ENCODE measurements at regions not wholly inside any gene's neighbourhood (a gene's known extent, or its start where the extent isn't known, plus 50 kb on each side); places are given as distances from the start of the nearest gene placed in this dataset.

DNA sequence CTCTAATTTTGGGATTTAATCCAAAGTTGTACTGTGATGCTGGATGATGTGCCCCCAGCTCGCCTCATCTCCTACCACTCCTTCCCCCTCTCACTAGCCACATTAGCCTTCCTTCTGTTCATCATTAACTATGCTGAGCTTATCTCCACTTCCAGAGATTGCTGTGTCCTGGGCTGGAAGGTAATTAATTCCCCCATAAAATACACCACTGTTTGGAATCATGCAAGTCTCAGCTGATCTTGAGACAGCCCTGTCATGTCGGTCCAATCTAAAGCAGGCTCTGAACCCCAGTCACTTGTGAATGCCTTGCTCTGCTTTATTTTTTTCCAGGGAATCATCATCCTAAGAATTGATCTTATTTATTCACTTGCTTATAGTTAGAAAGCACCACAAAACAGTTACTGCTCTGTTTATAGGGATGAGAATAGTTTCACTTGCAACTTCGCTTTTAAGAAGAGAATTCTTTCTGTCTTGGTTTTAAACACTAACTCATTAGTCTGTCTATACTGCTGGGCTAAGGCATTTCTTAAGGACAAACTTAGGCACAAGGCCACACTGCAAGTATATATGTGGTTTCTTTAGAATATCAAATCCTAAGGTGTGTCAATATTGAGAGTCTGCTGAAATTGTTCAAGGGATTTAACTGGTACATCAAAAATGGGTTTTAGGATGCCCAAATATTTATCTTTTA lies 341.1 kb upstream of the SEMA3A start:
- no peak for DNase-seq

DNA sequence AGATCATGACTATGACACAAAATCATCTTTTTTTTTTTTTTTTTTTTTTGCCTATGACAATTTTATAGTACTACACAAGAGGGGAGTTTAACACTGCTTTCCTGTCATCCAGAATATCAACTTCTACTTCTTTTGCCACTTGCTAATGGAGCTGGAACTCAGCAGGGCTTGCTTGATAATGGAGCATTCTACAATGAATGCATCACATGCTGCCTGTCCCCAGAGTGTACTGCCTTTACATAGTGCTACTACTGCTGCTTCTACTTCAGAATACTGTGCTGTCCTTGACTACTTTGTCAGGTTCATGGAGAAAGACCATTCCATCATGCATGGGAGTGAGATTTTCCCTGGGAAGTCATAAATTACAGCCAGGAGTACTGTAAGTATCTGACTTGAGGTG lies 338.6 kb upstream of the SEMA3A start:
- no peak for DNase-seq

DNA sequence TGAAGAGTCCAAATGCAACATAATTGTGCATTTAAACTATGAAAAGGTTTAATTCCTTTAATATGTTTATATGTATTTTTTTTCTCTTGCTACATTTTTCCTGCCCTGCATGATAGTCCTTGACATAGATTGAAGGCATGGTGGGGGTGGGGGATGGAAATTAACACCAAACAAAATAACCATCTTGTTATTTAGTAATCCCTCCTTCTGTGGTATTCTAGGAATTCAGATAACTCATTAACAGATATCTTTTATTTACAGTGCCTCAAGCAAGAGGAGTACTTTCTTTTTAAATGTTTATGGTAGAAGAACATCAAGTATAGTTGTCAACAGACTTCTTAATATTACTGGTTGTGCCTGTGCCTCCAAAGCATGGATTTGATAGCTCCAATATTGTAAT lies 337.6 kb upstream of the SEMA3A start:
- DNase-seq = no peak

DNA sequence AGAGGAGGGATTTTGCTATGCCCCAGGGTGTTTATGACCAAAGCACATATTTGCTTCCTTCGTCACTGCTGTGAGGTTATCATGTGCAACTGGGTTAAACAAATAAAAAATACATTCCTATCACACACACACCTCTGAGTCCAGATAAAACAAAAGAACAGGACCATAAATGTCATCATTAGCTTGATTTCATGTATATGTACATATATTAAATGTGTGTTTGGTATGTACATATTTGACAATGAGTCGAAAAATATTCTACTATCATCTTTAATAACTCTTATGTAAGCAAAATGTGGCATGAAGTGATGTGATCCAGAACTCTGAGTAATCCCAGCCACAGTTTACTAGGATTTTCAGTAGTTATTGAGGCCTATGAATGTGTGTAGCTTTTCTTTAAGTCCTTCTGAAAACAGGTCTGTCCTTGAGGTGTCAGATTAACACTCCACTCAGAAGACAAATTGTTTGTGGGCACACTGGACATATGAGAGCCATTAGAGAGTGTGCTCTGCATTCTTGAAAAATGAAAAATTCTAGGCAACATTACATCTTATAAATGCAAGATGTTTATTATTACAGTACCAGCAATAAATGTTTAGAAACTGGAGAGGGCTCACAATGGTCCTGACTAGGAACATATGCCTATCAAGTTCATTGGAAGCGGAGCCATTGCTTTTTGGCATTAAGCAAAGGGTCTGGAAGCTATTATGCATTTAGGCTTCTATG lies 335.1 kb upstream of the SEMA3A start:
- peak; percentile 70 for DNase-seq

DNA sequence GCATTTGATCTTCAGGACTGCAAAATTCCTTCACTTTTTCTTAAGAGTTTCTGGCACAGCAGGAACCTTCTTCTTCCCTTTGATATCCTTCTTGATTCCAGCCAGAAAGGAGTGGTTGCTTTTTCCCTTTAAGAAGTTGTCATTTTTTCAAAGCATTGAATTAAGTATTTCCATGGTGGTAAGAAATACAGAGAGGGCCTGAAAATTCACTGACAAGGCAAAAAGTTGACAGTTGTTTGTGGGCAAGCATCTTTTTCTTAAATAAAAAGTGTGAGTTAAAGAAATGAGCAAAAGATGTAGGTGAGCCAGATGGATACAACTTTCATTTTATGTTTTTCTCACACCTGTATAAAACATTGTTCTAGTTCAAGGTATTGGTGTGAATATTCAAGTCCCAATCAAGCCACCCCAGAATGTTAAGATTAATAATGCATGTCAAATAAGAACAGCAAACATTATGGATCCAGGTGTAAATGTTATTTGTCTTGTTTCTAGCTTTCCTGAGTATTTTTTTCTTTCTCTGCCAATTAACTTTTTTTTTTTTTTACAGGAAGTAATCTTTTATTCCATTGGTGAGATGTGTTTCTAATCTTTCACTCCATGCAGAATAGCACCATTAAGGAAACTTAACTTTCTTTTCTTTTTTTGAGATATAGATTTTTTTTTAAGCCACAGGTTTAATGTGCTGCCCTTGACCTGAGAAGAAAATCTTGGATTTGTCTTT lies 334.3 kb upstream of the SEMA3A start:
- no peak for DNase-seq

DNA sequence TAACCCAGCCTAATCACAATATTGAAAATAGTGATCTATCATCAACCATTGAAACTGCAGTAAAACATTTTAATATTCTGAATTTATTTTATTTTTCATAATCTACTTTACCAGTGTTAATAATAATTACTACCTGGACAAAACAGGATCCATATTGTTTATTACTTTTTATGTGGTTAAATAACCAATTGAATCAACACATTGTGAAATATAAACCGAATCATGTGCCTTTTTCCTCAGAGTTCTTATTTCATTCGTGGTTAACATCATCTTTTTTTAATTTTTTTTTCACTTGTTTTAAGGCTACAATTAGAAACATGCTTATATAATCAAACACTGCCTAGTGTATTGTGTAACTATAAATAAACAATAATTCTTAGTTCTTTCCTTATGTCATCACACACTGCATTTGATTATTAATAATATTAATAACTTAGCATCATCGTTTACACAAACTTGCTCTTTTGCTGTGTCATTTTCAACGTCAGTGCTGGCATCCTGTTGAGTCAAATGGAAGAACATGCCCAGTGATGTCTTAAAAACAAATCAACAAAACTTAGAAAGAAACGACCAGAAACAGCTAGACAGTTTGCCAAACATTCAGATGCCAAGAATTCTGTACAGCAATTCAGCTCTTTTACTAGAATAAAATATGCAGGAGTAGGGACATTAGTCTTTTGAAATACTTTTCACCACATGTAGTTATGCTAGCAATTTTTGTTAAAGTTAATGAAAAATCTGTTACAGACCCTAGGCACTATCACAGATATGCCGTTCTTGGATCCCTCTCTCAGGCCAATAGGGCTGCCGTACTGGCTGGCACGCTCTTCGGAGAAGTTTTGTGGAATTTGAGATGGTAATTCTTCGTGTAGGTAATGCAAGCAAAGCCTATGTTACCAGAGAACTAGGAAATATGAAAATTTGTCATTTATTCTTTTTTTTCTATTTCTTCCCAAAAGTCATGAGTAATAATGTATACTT lies 330.4 kb upstream of the SEMA3A start:
- DNase-seq = peak; percentile 47

DNA sequence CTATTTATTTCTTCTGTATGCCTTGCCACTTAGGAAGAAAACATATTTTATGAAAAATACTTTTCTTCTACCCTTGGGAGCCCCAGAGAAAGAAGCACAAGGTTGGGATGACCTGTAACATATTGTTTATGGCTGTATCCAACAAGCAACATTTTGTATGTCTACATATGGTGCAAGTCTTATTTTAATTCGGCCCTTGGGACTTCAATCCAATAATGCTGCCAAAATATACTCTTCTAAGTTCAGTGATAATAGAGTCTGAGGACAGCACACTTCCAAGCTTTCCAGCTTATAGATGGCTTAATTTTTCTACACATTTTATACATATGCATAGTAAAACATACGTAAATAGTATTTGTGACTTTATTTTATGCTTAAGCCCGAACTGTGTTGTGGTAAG lies 318.5 kb upstream of the SEMA3A start:
- DNase-seq = no peak

DNA sequence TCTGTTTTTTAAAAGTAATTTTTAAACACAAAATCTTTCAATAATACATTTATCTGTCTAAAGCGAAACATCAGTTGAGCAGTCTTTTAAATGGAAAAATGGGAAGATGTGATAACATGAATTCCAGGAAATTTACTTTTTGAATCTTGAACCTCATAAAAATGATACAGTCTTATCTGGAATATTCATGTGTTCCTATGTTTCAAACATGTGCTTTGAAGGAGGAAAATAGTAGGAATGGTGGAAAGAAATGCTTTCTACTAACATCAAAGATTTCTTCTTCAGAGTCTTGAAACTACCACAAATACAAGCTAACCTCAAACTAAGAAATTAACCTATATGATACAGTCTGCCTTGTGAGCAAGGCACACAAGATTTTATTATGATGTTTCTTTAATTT lies 317.5 kb upstream of the SEMA3A start:
- no peak for DNase-seq

DNA sequence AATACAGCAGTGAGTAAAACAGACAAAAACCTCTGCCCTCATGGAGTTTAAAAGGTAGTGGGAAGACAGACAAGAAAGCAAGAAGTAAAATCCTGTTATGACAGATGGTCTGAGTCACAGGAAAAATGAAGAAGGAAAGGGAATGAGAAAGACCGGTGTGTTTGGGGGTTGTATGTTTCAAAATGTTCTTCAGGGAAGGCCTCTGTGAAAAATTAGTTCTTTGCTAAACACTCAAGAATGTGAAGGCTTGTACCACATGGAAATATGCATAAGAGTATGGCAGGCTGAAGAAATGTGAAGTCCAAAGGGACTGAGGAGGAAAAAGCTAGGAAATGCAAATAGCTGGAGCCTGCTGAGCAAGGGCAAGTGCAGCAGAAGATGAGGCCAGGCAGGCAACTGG lies 315.9 kb upstream of the SEMA3A start:
- peak; percentile 55 for DNase-seq

DNA sequence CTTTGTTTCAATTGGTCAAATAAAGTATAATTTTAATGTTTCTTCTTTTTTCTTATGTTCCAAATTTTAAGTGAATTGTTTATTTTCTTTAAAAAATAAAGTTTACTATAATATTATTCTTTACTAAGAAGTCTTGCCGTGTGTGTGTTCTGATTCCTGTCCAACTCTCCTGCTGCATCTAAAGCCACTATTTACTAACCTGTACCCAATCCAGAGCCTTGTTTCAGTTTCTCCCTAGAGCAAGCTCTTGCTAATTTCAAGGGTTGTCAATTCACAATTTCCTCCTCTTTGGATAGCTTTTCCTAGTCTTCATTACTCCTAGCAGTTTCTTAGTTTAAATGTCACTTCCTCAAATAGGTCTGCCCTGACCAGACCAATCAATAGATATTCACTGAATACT lies 314.9 kb upstream of the SEMA3A start:
- no peak for DNase-seq

DNA sequence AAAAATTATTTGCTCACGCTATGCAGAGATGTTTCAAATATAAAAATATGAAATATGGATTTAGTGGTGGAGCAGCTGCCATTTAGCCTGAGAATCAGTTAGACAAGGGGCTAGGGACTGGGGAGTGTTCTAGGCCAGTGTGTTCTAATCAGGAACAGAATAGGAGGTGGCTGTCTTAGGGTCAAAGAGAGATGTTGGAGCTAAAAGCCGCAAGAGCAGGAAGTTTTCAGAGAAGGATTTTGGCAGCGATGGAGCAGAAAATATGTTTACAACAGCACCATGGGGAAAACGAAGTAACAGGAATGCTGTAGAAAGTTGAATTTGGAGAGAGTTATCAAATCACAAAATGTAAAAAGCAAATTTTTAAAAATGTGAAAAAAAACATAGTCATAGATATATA lies 314.0 kb upstream of the SEMA3A start:
- no peak for DNase-seq

DNA sequence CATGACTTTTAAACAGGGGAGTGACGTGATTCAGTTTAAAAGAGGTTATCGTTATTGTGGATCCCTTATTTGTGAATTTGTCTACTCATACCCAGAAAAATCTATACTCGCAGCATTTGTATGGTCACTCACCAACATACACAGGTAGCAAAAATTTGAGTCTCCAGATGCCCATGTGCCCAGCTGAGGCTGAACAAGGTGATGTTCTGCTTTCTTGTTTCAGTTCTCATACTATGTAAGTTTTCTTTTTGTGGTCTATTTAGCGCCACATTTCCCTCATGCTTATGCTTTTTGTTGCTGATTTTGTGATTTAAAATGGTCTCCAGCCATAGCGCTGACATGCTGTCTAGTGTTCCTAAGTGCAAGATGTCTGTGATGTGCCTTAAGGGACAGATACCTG lies 312.9 kb upstream of the SEMA3A start:
- DNase-seq = no peak

DNA sequence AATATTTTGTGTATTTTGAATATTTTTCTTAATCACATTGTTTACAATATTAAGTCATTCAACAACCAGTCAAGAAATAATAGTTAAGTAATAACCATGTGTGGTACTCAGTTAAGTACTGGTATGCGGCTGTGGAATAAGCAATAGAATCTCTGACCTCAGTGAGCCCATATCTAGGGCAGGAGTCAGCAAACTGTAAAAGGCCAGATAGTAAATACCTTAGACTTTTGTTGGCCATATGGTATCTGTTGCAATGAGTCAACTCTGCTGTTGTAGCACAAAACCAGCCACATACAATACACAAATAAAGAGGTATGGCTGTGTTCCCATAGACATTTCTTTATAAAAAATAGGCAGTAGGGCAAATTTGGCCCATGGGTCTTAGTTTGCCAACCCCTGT lies 311.6 kb upstream of the SEMA3A start:
- no peak for DNase-seq

DNA sequence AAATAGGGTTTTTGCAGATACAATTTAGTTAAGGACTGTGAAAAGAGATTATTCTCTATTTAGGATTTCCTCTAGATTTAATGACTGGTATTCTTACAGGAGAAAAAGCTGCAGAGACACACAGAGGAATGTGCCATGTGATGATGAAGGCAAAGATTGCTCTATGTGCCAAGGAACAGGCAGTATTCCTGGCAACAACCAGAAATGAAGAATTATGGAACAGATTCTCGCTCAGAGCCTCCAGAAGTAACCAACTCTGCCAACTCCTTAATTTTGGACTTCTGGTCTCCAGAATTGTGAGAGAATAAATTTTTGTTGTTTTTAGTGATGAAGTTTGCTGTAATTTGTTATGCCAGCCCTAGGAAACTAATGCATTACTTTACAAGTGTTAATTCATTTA lies 307.6 kb upstream of the SEMA3A start:
- DNase-seq = no peak

DNA sequence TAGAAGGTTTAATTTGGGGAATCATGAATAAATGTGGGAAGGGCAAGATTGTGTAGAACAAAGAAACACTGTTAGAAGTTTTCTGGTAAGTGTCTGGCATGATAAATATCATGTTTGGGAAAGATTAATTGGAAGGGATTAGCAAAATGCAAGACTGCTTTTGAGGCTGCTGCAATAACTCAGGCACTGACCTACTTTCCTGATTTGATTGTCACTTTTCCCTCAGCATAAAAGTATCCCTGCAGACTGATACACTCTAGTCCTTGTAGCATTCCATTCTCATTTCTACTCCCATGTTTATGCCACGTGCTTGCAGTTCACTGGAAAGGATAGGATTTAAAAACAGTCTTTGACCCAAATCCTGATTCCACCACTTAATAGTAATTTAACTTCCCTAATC lies 303.3 kb upstream of the SEMA3A start:
- DNase-seq = no peak

DNA sequence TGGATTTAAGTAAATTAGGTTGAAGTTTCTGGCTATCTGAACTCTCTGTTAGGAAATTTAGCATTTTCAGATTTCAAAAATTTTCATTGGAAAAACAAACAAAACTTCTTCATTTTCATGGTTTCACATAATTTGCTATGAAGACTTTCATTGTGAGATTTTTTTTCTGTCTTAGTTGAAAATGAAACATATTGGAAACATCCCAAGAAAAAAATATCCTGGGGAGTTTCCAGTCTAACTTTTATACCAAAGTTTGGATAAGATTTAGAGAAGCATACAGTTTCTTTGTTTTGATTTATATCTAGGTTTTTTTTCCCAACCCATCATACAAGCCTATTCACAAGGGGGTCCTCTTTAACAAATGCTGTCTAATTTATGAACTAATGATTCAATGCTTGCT lies 300.5 kb upstream of the SEMA3A start:
- DNase-seq = no peak

DNA sequence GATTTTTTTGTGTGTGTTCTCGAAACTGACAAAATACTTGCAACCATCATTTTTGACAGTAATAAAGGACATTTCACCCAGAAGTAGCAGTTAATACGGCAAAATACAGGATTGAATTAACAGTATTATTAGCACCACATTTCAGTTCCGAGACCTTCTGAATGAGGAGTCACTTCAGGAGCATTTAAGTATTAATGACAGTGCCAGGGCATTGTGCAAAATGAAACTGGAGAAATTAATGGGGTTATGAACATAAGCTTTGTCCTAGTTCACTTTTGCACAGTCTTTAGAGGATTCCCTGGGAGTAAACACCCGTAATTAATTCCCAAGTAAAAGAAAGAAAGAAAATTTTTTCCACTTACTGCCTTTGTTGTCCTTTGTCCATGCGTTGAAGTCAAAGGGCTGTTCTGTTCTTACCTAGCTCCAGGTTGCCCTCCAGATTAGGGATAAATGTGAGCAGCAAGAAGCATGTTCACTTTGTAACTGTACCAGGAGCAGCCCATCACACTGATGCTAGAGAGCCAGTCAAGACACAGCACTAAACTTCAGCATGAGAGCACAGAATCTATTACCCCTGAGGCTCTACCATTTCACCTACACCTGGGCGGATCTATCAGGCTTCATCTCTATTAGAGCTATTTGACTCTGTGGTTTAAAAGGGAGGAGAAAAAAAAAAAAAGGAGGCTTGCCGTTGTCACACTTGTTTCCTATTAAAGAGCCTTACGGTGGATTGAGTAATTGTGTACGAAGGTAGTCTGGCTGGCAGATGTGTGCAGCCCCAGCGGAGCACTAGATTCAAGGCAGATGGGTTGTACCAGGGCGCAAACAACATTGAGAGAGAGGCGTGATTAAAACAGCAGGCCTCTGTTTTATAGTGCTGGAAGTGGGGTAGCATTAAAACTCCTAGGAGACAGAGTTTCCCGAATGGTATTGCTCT lies 297.8 kb upstream of the SEMA3A start:
- no peak for DNase-seq

DNA sequence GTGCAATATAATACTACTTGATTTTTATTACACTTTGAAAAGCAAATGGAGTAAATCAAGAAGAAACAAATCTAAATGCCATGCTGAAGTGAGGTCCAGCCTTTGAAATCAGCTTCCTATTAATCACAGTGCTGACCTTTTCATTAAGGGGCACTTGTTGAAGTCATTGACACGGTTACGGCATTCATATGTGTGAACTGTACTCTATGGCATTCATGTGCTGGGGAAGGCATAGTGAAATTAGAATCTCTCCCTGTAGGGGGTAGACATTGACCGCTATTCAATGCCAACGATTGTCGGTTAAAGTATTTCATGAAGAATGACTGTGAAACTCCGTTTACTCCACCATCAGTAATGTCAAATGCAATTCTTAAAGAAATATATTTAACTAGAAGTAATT lies 296.1 kb upstream of the SEMA3A start:
- DNase-seq = peak; percentile 6

DNA sequence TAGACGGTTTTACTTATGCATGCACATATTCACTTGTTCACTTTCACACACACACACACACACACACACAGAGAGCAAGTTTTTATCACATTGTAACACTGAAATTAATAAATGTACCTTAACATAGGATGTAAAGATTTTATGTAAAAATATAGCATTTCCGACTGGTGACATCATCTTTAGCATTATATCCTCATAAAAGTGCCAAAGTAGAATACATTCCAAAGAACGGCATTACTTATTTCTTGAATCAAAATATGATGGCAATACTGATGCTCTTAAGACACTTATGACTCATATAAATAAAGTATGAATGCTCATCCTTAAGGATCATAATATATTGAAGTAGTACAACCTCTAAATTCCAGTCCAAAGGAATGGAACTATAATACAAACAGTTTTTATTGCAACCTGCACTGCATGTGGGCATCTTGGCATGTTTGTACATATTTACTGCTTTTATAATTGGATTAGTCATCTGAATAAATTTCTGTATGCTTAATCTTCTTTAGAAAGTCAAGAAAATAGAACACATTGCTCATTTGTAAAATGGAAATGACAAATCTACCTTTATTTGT lies 290.0 kb upstream of the SEMA3A start:
- peak; percentile 17 for DNase-seq

DNA sequence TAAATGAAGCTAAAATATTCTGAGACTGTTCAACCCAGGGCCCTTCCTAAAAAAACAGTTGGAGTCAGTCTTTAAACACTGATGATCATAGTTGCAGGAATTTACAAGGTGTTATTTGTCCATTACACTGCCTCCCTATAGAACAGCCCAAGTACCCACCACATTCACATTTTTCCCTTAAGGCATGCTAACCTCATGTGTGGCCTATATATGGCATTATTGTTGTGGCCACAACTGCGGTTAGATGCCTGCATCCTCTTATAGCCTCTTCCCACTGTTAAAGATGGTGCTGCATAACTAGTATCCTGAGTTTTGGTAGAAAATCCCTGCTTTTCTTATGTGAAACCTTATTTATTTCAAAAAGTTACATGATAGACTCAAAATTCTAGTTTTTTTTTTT lies 287.9 kb upstream of the SEMA3A start:
- no peak for DNase-seq

DNA sequence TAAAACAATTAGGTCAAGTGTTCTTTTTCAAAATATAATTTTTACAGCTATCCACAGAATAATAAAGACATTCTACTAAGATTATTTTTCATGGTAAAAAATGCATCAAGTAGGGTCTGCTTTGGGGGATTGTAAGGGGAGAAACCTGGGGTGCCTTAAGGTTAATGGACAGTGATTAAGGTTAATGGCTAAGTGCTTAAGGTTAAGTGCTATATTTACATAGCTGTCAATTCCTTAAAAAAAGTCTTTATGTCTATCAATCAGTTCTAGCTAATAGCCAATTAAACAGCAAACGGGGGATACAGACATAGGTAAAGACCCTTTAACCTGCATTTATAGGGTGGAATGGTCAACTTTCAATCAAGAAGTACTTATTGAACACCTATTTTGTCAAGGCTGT lies 284.5 kb upstream of the SEMA3A start:
- no peak for DNase-seq

All from fibroblast of skin of back (primary cell).